IMR-90 (cell line): ENCODE measurements at regions not wholly inside any gene's neighbourhood (a gene's known extent, or its start where the extent isn't known, plus 50 kb on each side); places are given as distances from the start of the nearest gene placed in this dataset.

Experiments used
- ATAC-seq: fragments of 200-7000 bp; cut with Tn5 transposase; 2 replicates; pipeline ENCODE4 v1.9.1; 2020; ENCODE audit warnings: low read depth, mild to moderate bottlenecking, moderate library complexity
- BruUV-seq: library from RNA; stranded (reverse); fragments of 400-500 nt; replicated peaks from 2 replicates; lab custom pipeline; 2021; lab: Mats Ljungman, UMichigan
- CTCF ChIA-PET: fragments of 300-600 bp; formaldehyde crosslinking; extraction: SDS; loops from one replicate; lab custom pipeline; 2021; ENCODE audit warnings: antibody characterized with exemption; lab: Yijun Ruan, JAX
- POLR2A ChIA-PET: fragments of 300-600 bp; sonication (Branson Sonifier 250); formaldehyde crosslinking; loops from one replicate; lab custom pipeline; 2022; ENCODE audit warnings: antibody characterized with exemption; ENCODE audit not compliant: unreplicated experiment; lab: Charles Lee
- DNase-seq: peaks from one replicate; pipeline ENCODE4 v3.0.0; 2013
- H2AFZ ChIP-seq: replicated peaks from 2 replicates; pipeline ENCODE3; 2013; ENCODE audit warnings: low read length, mild to moderate bottlenecking; ENCODE audit not compliant: poor library complexity
- H2AK5ac ChIP-seq: 2 replicates; pipeline ENCODE4 v1.6.1; 2013; ENCODE audit warnings: low read depth, low read length, inconsistent platforms
- H2AK9ac ChIP-seq: replicated peaks from 2 replicates; pipeline ENCODE3; 2013; ENCODE audit warnings: mild to moderate bottlenecking, low read depth, low read length, moderate library complexity; ENCODE audit not compliant: poor library complexity
- H2BK120ac ChIP-seq: 2 replicates; pipeline ENCODE4 v1.6.1; 2013; ENCODE audit warnings: low read depth, low read length, inconsistent platforms
- H2BK15ac ChIP-seq: 3 replicates; pipeline ENCODE4 v1.6.1; 2013; ENCODE audit warnings: low read depth, low read length, inconsistent platforms
- H2BK20ac ChIP-seq: 2 replicates; pipeline ENCODE4 v1.6.1; 2013; ENCODE audit warnings: low read depth, mild to moderate bottlenecking, inconsistent platforms, low read length, moderate library complexity
- H2BK5ac ChIP-seq: 2 replicates; pipeline ENCODE4 v1.6.1; 2013; ENCODE audit warnings: mild to moderate bottlenecking, low read depth, low read length, inconsistent platforms; ENCODE audit not compliant: poor library complexity, severe bottlenecking
- H3K14ac ChIP-seq: replicated peaks from 2 replicates; pipeline ENCODE4 v1.6.1; 2013; ENCODE audit warnings: low read depth, low read length, inconsistent platforms
- H3K18ac ChIP-seq: 2 replicates; pipeline ENCODE4 v1.6.1; 2013; ENCODE audit warnings: low read depth, low read length, control low read depth
- H3K23ac ChIP-seq: 2 replicates; pipeline ENCODE4 v1.6.1; 2013; ENCODE audit warnings: low read depth, low read length, inconsistent platforms
- H3K27ac ChIP-seq: 2 replicates; pipeline ENCODE4 v1.5.1; 2013; ENCODE audit warnings: mild to moderate bottlenecking, control low read depth, low read length; ENCODE audit not compliant: insufficient read depth
- H3K27me3 ChIP-seq: 2 replicates; pipeline ENCODE4 v1.6.1; 2013; ENCODE audit warnings: low read length; ENCODE audit not compliant: control insufficient read depth, insufficient read depth
- H3K36me3 ChIP-seq: 2 replicates; pipeline ENCODE4 v1.6.1; 2013; ENCODE audit warnings: low read length, mixed read lengths; ENCODE audit not compliant: control insufficient read depth, insufficient read depth
- H3K4ac ChIP-seq: 2 replicates; pipeline ENCODE4 v1.6.1; 2013; ENCODE audit warnings: low read depth, low read length, inconsistent platforms
- H3K4me1 ChIP-seq: 2 replicates; pipeline ENCODE4 v1.6.1; 2013; ENCODE audit warnings: low read length, mixed read lengths; ENCODE audit not compliant: control insufficient read depth, insufficient read depth
- H3K4me2 ChIP-seq: 2 replicates; pipeline ENCODE4 v1.6.1; 2013; ENCODE audit warnings: low read depth, mild to moderate bottlenecking, control low read depth, low read length, moderate library complexity
- H3K4me3 ChIP-seq: 2 replicates; pipeline ENCODE4 v1.5.1; 2013; ENCODE audit warnings: low read depth, mild to moderate bottlenecking, control low read depth, low read length, moderate library complexity; ENCODE audit not compliant: insufficient read depth
- H3K56ac ChIP-seq: 2 replicates; pipeline ENCODE4 v1.6.1; 2013; ENCODE audit warnings: low read length, inconsistent platforms; ENCODE audit not compliant: insufficient read depth; ENCODE audit errors: extremely low read depth
- H3K79me1 ChIP-seq, 2 experiments: 2 replicates each; pipeline ENCODE4 v1.6.1; 2013; ENCODE audit warnings: low read length in 2 of 2, inconsistent platforms in 1 of 2, low read depth in 1 of 2
- H3K9ac ChIP-seq: 2 replicates; pipeline ENCODE4 v1.6.1; 2013; ENCODE audit warnings: low read depth, low read length, control low read depth
- H3K9me1 ChIP-seq: 2 replicates; pipeline ENCODE4 v1.6.1; 2013; ENCODE audit warnings: low read length, inconsistent platforms; ENCODE audit not compliant: insufficient read depth
- H3K9me3 ChIP-seq: 2 replicates; pipeline ENCODE4 v1.6.1; 2013; ENCODE audit warnings: low read length; ENCODE audit not compliant: control insufficient read depth, insufficient read depth
- H4K20me1 ChIP-seq: 2 replicates; pipeline ENCODE4 v1.6.1; 2013; ENCODE audit warnings: low read length, inconsistent platforms; ENCODE audit not compliant: insufficient read depth
- H4K5ac ChIP-seq: 2 replicates; pipeline ENCODE4 v1.6.1; 2013; ENCODE audit warnings: mild to moderate bottlenecking, low read depth, low read length, control low read depth
- H4K8ac ChIP-seq, 2 experiments: 2 replicates each; pipeline ENCODE4 v1.6.1; 2013; ENCODE audit warnings: low read depth in 2 of 2, low read length in 2 of 2, control low read depth in 1 of 2, inconsistent platforms in 1 of 2
- H4K91ac ChIP-seq: 2 replicates; pipeline ENCODE4 v1.6.1; 2013; ENCODE audit warnings: low read depth, low read length, inconsistent platforms; ENCODE audit not compliant: insufficient read depth
- CEBPB ChIP-seq: IDR thresholded peaks from 2 replicates; pipeline ENCODE4 v1.6.1; 2012; ENCODE audit warnings: low read depth, low read length, improper control_type of control experiment
- CHD1 ChIP-seq: IDR thresholded peaks from 2 replicates; pipeline ENCODE4 v1.6.1; 2012; ENCODE audit warnings: low read depth, low read length, improper control_type of control experiment
- NFE2L2 ChIP-seq: fragments of 150-350 bp; IDR thresholded peaks from 2 replicates; pipeline ENCODE4 v1.6.1; 2016; ENCODE audit warnings: low read depth, mild to moderate bottlenecking, low read length
- WGBS, 2 experiments: methylation state at CpG; one replicate each; pipeline versions ENCODE4 v1.1.5 to v1.1.7; 2013; ENCODE audit warnings: missing lambda C conversion rate in 2 of 2; ENCODE audit not compliant: insufficient read length in 1 of 2; ENCODE audit errors: extremely low coverage in 2 of 2; 5-methylcytosine and 5-hydroxymethylcytosine counted together
- dilution Hi-C: fragments of 300-500 bp; cut with HindIII; formaldehyde crosslinking; loops from one replicate; pipeline ENCODE4 v1.14.3; 2018; ENCODE audit warnings: low sequenced_read_pairs; ENCODE audit not compliant: unreplicated experiment
- in situ Hi-C: fragments of 300-500 bp; cut with MboI; formaldehyde crosslinking; loops from 3 replicates; pipeline ENCODE4 v1.14.3; 2019; ENCODE audit warnings: low sequenced_read_pairs, inconsistent platforms, mixed read lengths
- intact Hi-C: fragments of 100-400 bp; cut with micrococcal nuclease; formaldehyde crosslinking; loops from 2 replicates; pipeline ENCODE4 v1.10.0; 2022
- TF ChIP-seq, protein P1 (sequence below): fragments of 150-350 bp; IDR thresholded peaks from 2 replicates; pipeline ENCODE4 v1.6.1; 2016; ENCODE audit warnings: low read depth, mild to moderate bottlenecking, low read length, moderate library complexity, borderline replicate concordance

GRCh38 chr2:33763671-33764310 is 164.7 kb upstream of the FAM98A start:
- H2AK5ac ChIP-seq = no peak overlapping the region
- dilution Hi-C loops (no loop called here), in situ Hi-C loops (no loop called here), intact Hi-C loops (no loop called here)
- ATAC-seq (no peak), DNase-seq (no peak)
- ChIA-PET POLR2A (no interaction called here), CTCF (no interaction called here)
- no peak overlapping the region for H2BK120ac ChIP-seq
- H2BK15ac ChIP-seq = no peak overlapping the region
- no peaks in the 10 kb centered on the region for H3K9me1 ChIP-seq
- no peak overlapping the region for H4K91ac ChIP-seq
- H3K9ac ChIP-seq = no peak overlapping the region
- no peak overlapping the region for H3K14ac ChIP-seq
- no peak overlapping the region for H4K5ac ChIP-seq
- BruUV-seq = no TSS peak
- no peaks in the 10 kb centered on the region for H3K27me3 ChIP-seq
- no peak overlapping the region for H2AFZ ChIP-seq
- no peaks in the 10 kb centered on the region for H3K79me1 ChIP-seq
- no peaks in the 10 kb centered on the region for H4K20me1 ChIP-seq
- H3K56ac ChIP-seq = no peak overlapping the region
- H3K4me1 ChIP-seq = no peaks in the 10 kb centered on the region
- 29% methylated on average over 1 of the region's 6 CpGs; no CpG with 5 or more reads in 1 of the 2 experiments for WGBS, 2 experiments
- no peak overlapping the region for H2AK9ac ChIP-seq
- no peak overlapping the region for H3K4ac ChIP-seq
- TF ChIP-seq, protein P1, sequence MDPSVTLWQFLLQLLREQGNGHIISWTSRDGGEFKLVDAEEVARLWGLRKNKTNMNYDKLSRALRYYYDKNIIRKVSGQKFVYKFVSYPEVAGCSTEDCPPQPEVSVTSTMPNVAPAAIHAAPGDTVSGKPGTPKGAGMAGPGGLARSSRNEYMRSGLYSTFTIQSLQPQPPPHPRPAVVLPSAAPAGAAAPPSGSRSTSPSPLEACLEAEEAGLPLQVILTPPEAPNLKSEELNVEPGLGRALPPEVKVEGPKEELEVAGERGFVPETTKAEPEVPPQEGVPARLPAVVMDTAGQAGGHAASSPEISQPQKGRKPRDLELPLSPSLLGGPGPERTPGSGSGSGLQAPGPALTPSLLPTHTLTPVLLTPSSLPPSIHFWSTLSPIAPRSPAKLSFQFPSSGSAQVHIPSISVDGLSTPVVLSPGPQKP = no peak
- TF ChIP-seq CHD1 (no peak), CEBPB (no peak), NFE2L2 (no peak)
- no peaks in the 10 kb centered on the region for H3K36me3 ChIP-seq
- no peak overlapping the region for H2BK20ac ChIP-seq
- H3K27ac ChIP-seq = no peak overlapping the region
- H3K4me3 ChIP-seq = no peak overlapping the region
- no peak overlapping the region for H3K18ac ChIP-seq
- no peak overlapping the region for H3K4me2 ChIP-seq
- H4K8ac ChIP-seq = no peak overlapping the region
- no peaks in the 10 kb centered on the region; the same call in 1 of the 2 replicates for H3K9me3 ChIP-seq
- H2BK5ac ChIP-seq = no peak overlapping the region
- H3K23ac ChIP-seq = no peak overlapping the region
